ENCODE measurements at regions not wholly inside any gene's neighbourhood (a gene's known extent, or its start where the extent isn't known, plus 50 kb on each side); places are given as distances from the start of the nearest gene placed in this dataset.
"Not testable (repeated sequence)": the region's sequence is repeated elsewhere in the genome, so short reads cannot be mapped to it uniquely, and the experiment has no call there.

- H3K27ac ChIP-seq (ENCODE audit: low read depth, low read length) = no peak overlapping the region
- WGBS, 3 donors = 48 to 57% (median 56%) methylated on average over 10 of the region's 10 CpGs
These were observed 515.2 kb downstream of the REEP3 start for GRCh38 chr10:64036321-64036930.

- H3K27ac ChIP-seq (ENCODE audit: low read depth, low read length) = no peak overlapping the region
- WGBS, 3 donors = 42 to 59% (median 57%) methylated on average over 9 of the region's 9 CpGs
These were observed 516.0 kb downstream of the REEP3 start for GRCh38 chr10:64037071-64037661.

GRCh38 chr10:64038107-64038506 is 516.9 kb downstream of the REEP3 start:
- H3K27ac ChIP-seq (ENCODE audit: low read depth, low read length) = no peak overlapping the region
- 62 to 75% (median 69%) methylated on average over 6 of the region's 6 CpGs for WGBS, 3 donors

DNA sequence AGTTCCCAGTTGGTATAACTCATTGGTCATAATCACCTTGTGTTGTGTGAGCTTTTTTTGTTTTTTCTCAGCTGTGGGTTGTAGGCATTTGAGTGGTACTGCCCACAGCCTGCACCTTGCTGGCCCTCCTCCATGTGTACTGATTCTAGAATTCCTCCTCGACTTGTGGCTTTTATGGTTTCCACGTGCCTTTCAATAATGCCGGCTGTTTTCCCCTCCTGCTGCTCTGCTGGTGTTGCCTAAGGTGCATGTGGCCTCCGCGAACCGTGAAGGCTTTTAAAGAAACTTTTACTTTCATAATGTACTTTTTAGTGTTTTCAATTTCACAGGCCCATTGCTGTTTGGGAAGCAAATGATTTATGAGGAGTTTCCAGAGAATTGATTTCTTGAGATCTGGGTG is 518.0 kb downstream of the REEP3 start:
- no peak overlapping the region for H3K27ac ChIP-seq (ENCODE audit: low read depth, low read length)
- 57 to 64% (median 60%) methylated on average over 6 of the region's 6 CpGs for WGBS, 3 donors

- no peak overlapping the region for H3K27ac ChIP-seq (ENCODE audit: low read depth, low read length)
- 35 to 45% (median 38%) methylated on average over 2 of the region's 2 CpGs for WGBS, 3 donors
These were observed 519.6 kb downstream of the REEP3 start for GRCh38 chr10:64040781-64041180.

DNA sequence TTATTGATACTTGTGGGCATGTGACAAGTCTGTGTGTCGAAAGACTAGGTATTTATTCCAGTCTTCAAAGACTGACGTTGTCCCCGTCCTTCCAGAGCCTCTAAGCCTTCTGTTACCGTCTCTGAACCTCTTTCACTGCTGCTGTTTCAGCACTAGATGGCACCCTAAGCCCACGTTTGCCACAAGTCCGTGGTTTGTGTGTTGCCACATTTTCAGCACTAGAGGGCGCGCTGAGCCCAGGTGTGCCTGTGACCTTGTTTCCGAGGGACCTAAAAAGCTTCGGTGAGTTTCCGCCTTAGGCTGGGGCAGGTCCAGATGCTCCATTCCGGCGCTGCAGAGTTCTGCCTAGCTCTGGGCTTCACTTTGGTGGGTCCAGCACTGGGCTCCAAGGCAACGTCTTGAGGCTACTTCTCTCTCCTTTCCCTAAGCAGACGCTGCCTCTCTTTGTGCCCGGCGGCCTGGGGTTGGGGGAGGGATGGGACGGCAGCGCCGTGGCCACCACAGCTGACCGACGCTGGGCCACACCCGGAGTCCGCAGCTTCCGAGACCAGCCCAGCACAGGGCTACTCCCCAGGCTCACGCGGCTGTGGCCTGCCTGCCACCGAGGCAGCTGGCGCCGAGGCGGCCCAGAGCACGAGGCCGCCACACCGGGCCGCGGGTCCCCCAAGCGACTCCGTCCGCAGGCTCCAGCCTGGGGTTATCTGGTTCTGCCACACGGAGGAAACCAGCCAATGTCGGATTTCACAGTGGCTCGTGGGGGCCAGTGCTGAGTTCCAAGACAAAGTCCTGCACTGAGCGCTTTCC is 520.2 kb downstream of the REEP3 start:
- no peak overlapping the region for H3K27ac ChIP-seq (ENCODE audit: low read depth, low read length)
- 19 to 37% (median 25%) methylated on average over 39 to 43 of the region's 43 CpGs for WGBS, 3 donors

DNA sequence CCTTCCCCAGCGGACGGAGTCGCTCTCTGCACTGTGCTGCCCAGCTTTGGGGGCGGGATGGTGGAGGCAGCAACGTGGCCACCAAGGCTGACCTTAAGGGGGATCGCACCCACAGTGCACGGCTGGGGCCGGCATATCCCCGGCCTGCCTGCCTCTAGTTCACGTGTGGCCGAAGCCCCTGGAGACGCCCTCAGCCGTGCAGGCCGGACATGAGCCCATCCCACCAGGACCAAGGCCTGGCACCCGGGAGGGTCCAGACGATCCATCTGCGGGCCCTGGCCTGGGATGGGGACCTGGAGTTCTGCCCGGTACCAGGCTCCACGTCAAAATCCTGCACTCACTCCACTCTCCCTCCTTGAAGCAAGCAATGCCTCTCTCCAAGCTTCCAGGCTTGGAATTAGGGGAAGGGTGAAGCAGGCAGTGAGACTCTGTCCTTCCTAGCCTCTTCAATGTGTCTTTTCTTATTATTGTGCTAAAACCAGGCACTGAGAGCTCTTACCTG is 520.8 kb downstream of the REEP3 start:
- H3K27ac ChIP-seq (ENCODE audit: low read depth, low read length) = no peak overlapping the region
- WGBS, 3 donors = 77 to 86% (median 78%) methylated on average over 19 of the region's 19 CpGs

DNA sequence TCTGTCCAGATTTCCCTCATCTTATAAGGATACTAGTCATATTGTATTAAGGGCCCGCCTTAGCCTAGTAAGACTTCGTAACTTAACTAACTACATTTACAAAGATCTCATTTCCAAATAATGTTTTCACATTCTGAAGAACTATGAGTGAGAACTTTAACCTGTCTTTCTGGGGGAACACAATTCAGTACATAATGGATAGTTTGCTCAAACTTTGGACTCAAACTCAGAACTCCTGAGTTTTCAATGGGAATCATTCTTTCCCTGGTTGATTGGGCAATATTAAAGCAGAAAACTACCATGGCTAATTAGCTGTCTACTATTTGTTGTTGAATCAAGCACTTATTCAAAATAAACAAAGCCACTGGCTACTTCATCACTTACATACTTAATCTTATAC is 522.9 kb downstream of the REEP3 start:
- 95 to 98% (median 96%) methylated on average over 2 of the region's 2 CpGs for WGBS, 3 donors
- no peak overlapping the region for H3K27ac ChIP-seq (ENCODE audit: low read depth, low read length)

GRCh38 chr10:64044957-64045632 is 523.9 kb downstream of the REEP3 start:
- 86 to 89% (median 87%) methylated on average over 16 of the region's 16 CpGs for WGBS, 3 donors
- H3K27ac ChIP-seq (ENCODE audit: low read depth, low read length) = not testable (repeated sequence)

- H3K27ac ChIP-seq (ENCODE audit: low read depth, low read length) = no peak overlapping the region
These were observed 533.2 kb downstream of the REEP3 start for GRCh38 chr10:64054392-64054791.

DNA sequence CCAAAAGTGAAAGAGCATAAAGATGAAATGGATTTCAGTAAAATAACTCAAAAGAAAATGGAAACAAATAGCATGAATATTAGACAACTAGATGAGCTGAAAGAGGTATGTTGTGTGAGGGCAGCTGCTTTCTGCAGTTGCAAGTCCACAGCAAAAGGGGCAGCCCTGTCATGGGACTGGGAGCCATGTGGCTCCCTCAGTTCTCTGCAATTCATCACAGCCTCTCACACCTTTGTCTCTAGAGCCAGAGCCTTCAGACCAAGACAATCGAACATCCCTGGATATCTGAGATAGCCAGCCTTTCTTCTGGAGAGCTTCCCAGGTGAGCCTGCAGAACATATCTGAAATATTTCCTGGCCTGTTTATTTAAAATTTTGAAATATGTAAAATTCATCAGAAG is 538.7 kb downstream of the REEP3 start:
- no peak overlapping the region for H3K27ac ChIP-seq (ENCODE audit: low read depth, low read length)
- WGBS, 3 donors = 51 to 71% (median 65%) methylated on average over 1 of the region's 1 CpG

- no peak overlapping the region for H3K27ac ChIP-seq (ENCODE audit: low read depth, low read length)
- WGBS, 3 donors = 79 to 84% (median 84%) methylated on average over 7 of the region's 7 CpGs
These were observed 539.2 kb downstream of the REEP3 start for GRCh38 chr10:64060389-64060788.

- 58 to 67% (median 65%) methylated on average over 4 of the region's 4 CpGs for WGBS, 3 donors
These were observed 541.6 kb downstream of the REEP3 start for GRCh38 chr10:64062793-64063192.

GRCh38 chr10:64067009-64067606 is 545.9 kb downstream of the REEP3 start:
- H3K27ac ChIP-seq (ENCODE audit: low read depth, low read length) = no peak overlapping the region
- 5 to 47% (median 9%) methylated on average over 4 of the region's 4 CpGs for WGBS, 3 donors

More at GRCh38 chr10:64062793-64063192, 541.6 kb downstream of the REEP3 start:
- no peak overlapping the region for H3K27ac ChIP-seq (ENCODE audit: low read depth, low read length)

- WGBS, 3 donors = 93 to 97% (median 95%) methylated on average over 2 of the region's 2 CpGs
These were observed 546.7 kb downstream of the REEP3 start for GRCh38 chr10:64067859-64068258.

DNA sequence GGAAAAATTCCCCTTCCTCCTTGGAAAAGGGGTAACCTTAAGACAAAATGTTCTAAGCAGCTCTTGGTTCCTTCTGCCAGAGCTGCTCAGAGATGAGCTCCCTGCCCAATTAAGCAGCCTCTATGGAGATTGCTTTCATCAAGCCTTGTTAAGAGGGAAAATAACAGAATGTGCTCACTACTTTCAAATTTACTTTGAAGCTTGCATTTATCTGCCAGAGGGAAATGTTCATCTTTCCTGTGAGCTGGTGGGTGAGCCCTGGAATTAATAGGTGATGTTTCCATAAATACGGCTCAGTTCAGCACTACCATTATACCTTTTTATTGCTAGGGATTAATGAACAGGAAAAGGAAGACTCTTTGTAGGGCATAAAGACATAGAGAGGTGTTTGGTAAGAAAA is 549.0 kb downstream of the REEP3 start:
- H3K27ac ChIP-seq (ENCODE audit: low read depth, low read length) = no peak overlapping the region
- 77 to 86% (median 77%) methylated on average over 1 of the region's 1 CpG for WGBS, 3 donors

More at GRCh38 chr10:64067859-64068258, 546.7 kb downstream of the REEP3 start:
- H3K27ac ChIP-seq (ENCODE audit: low read depth, low read length) = no peak overlapping the region

DNA sequence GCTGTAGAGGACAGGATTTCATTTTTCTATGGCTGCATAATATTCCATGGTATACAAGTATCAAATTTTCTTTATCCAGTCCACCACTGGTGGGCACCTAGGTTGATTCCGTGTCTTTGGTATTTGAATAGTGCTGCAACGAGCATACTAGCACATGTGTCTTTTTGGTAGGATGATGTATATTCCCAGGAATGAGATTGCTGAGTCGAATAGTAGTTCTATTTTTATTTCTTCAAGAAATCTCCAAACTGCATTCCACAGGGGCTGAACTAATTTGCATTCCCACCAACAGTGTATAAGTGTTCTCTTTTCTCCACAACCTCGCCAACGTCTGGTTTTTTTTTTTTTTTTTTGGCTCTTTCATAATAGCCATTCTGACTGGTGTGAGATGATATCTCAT is 550.0 kb downstream of the REEP3 start:
- whole genome bisulfite sequencing, 3 donors = 58 to 74% (median 65%) methylated on average over 5 of the region's 5 CpGs
- H3K27ac ChIP-seq (ENCODE audit: low read depth, low read length) = no peak overlapping the region

- WGBS, 3 donors = 53 to 88% (median 84%) methylated on average over 2 of the region's 2 CpGs
- no peak overlapping the region for H3K27ac ChIP-seq (ENCODE audit: low read depth, low read length)
These were observed 554.4 kb downstream of the REEP3 start for GRCh38 chr10:64075604-64076003.
